Stimulated activated effector memory CD8-positive, alpha-beta T cell treated with anti-CD3 and anti-CD28 coated beads, Interleukin-12 subunit alpha, Interleukin-12 subunit beta, amount 100 ng/mL, for 72 hours (primary cell): ENCODE measurements at regions not wholly inside any gene's neighbourhood (a gene's known extent, or its start where the extent isn't known, plus 50 kb on each side); places are given as distances from the start of the nearest gene placed in this dataset.

Source experiments
- ATAC-seq: fragments of 150-1000 bp; cut with Tn5 transposase; 2 replicates; pipeline ENCODE4 v1.10.0; 2021
- DNase-seq, 2 donors: peaks; one replicate each; pipeline ENCODE4 v3.0.0; 2021 to 2022; ENCODE audit warnings: low spot score in 2 of 2
- H3K27ac Mint-ChIP-seq: one replicate; pipeline ENCODE4 v1.8.0; 2022; ENCODE audit warnings: mild to moderate bottlenecking, mixed read lengths
- H3K36me3 Mint-ChIP-seq: one replicate; pipeline ENCODE4 v1.8.0; 2022; ENCODE audit warnings: mild to moderate bottlenecking, mixed read lengths
- H3K4me1 Mint-ChIP-seq: one replicate; pipeline ENCODE4 v1.8.0; 2022; ENCODE audit warnings: mixed read lengths
- H3K4me3 Mint-ChIP-seq: one replicate; pipeline ENCODE4 v1.8.0; 2022; ENCODE audit warnings: mild to moderate bottlenecking, mixed read lengths
- H3K9me3 Mint-ChIP-seq: one replicate; pipeline ENCODE4 v1.8.0; 2022; ENCODE audit warnings: mixed read lengths

- DNase-seq: no peak
These were observed 426.5 kb downstream of the NR2F1-AS1 start for GRCh38 chr5:93154535-93154934.

DNA sequence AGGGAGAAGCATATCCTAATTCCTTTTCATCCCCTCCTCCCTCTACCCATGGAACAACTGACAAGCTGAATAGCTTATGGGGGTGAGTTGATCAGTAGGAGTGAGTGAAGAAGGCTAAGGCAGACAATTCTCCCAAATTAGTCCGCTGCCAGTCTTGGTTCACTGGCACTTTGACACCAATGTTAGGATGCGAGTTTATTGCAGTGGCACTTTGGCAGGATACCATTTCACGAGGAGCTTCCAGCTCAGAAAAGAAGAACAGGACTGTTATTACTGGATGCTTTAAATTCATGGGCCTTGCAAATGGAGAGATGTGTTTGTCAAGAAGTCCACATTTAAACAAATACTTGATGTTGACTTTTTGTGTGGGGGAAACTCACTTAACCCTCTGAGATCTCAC lies 427.6 kb downstream of the NR2F1-AS1 start:
- Mint-ChIP-seq H3K9me3 (no peaks in the 10 kb centered on the region), H3K27ac (no peak overlapping the region), H3K4me3 (no peak overlapping the region), H3K4me1 (no peaks in the 10 kb centered on the region), H3K36me3 (no peaks in the 10 kb centered on the region)
- no peak for ATAC-seq
- DNase-seq: no peak

More at GRCh38 chr5:93154535-93154934, 426.5 kb downstream of the NR2F1-AS1 start:
- no peaks in the 10 kb centered on the region for H3K9me3 Mint-ChIP-seq
- no peak overlapping the region for H3K27ac Mint-ChIP-seq
- no peak overlapping the region for H3K4me3 Mint-ChIP-seq
- no peaks in the 10 kb centered on the region for H3K36me3 Mint-ChIP-seq
- no peak for ATAC-seq
- no peaks in the 10 kb centered on the region for H3K4me1 Mint-ChIP-seq

GRCh38 chr5:93151896-93152295 lies 429.1 kb downstream of the NR2F1-AS1 start:
- H3K4me1 Mint-ChIP-seq: no peaks in the 10 kb centered on the region
- no peak overlapping the region for H3K27ac Mint-ChIP-seq
- no peaks in the 10 kb centered on the region for H3K36me3 Mint-ChIP-seq
- H3K4me3 Mint-ChIP-seq: no peak overlapping the region
- H3K9me3 Mint-ChIP-seq: no peaks in the 10 kb centered on the region
- DNase-seq (no peak), ATAC-seq (no peak)

DNA sequence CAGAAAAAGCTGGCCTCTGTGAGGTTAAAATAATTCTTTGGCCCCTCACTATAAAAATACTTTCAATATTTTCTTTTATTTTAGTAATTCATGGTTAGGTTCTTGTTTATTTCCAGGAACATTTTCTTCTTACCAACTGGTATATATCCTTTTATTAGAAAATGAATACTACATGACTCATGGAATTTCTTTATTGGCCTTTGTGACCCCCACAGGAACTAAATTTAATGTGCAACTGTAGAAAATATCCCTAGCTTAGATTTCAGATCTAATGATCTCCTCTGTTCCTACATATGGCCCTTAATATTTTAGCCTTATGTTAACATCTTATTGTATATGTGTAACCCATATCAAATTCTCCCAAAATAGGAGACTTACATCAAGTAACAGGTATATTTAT lies 429.9 kb downstream of the NR2F1-AS1 start:
- Mint-ChIP-seq H3K9me3 (no peaks in the 10 kb centered on the region), H3K27ac (no peak overlapping the region), H3K4me1 (no peaks in the 10 kb centered on the region), H3K36me3 (no peaks in the 10 kb centered on the region), H3K4me3 (no peak overlapping the region)
- DNase-seq: no peak
- ATAC-seq: no peak

GRCh38 chr5:93150311-93151012 lies 430.6 kb downstream of the NR2F1-AS1 start:
- Mint-ChIP-seq H3K4me1 (no peaks in the 10 kb centered on the region), H3K27ac (no peak overlapping the region), H3K36me3 (no peaks in the 10 kb centered on the region), H3K4me3 (no peak overlapping the region), H3K9me3 (peaks cover under 1% of the 10 kb centered on the region)
- ATAC-seq (no peak), DNase-seq (no peak)

DNA sequence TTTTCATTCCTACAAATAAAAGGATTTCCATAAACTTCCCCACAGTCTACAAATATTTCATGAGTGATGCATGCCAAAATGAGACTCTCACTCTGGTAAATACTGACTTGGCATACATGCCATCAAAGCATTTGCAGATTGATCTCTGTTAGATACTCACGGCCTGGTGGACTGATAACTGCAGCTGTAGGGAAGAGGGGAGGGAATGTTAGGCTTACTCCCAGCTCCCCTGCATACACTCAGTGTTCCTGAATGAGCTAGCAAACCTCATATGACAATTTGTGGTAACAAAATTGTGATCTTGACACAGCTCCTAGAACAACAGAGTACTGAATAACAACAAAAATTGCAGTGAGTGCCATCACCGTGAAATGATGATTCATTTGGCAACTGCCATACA lies 435.3 kb downstream of the NR2F1-AS1 start:
- no peaks in the 10 kb centered on the region for H3K36me3 Mint-ChIP-seq
- H3K27ac Mint-ChIP-seq: no peak overlapping the region
- DNase-seq (no peak), ATAC-seq (no peak)
- peaks cover 6% of the 10 kb centered on the region for H3K9me3 Mint-ChIP-seq
- H3K4me3 Mint-ChIP-seq: no peak overlapping the region
- no peaks in the 10 kb centered on the region for H3K4me1 Mint-ChIP-seq

DNA sequence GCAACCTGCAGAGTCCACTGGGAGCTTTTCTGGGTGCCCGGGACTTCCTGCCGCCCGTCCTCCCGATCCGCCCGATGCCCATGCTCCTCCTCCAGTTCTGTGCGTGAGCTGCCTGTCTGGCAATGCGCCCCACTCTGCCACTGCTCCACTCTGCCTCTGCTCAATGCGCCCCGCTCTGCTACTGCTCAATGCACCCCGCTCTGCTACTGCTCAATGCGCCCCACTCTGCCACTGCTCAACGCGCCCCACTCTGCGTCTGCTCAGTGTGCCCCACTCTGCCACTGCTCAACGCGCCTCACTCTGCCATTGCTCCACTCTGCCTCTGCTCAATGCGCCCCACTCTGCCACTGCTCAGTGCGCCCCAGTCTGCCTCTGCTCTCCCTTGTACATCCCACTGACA lies 436.0 kb downstream of the NR2F1-AS1 start:
- no peak overlapping the region for H3K27ac Mint-ChIP-seq
- ATAC-seq (peak; percentile 21), DNase-seq (no peak)
- H3K4me1 Mint-ChIP-seq: no peaks in the 10 kb centered on the region
- H3K9me3 Mint-ChIP-seq: peaks cover 9% of the 10 kb centered on the region
- H3K36me3 Mint-ChIP-seq: no peaks in the 10 kb centered on the region
- no peak overlapping the region for H3K4me3 Mint-ChIP-seq

DNA sequence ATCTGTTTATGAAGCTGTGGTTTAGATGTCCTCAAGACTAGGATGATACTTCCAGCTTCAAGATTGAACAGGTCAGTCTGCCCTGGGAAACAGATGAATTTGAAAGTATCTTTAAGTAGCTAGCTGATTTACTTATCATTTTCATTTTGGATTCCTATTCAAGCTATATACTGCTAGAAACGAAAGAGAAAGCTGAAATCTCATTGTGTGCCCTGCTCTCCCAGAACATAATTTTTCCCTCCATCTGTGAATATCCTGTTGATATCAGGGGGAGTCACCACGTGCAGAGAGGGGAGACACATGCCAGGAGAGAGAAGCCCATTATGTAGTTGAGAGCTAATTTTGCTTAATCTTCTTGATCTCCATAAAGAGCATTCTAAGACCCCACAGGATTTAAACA lies 439.1 kb downstream of the NR2F1-AS1 start:
- no peak overlapping the region for H3K27ac Mint-ChIP-seq
- H3K36me3 Mint-ChIP-seq: no peaks in the 10 kb centered on the region
- DNase-seq (no peak), ATAC-seq (no peak)
- H3K9me3 Mint-ChIP-seq: peaks cover 9% of the 10 kb centered on the region
- H3K4me1 Mint-ChIP-seq: no peaks in the 10 kb centered on the region
- H3K4me3 Mint-ChIP-seq: no peak overlapping the region

DNA sequence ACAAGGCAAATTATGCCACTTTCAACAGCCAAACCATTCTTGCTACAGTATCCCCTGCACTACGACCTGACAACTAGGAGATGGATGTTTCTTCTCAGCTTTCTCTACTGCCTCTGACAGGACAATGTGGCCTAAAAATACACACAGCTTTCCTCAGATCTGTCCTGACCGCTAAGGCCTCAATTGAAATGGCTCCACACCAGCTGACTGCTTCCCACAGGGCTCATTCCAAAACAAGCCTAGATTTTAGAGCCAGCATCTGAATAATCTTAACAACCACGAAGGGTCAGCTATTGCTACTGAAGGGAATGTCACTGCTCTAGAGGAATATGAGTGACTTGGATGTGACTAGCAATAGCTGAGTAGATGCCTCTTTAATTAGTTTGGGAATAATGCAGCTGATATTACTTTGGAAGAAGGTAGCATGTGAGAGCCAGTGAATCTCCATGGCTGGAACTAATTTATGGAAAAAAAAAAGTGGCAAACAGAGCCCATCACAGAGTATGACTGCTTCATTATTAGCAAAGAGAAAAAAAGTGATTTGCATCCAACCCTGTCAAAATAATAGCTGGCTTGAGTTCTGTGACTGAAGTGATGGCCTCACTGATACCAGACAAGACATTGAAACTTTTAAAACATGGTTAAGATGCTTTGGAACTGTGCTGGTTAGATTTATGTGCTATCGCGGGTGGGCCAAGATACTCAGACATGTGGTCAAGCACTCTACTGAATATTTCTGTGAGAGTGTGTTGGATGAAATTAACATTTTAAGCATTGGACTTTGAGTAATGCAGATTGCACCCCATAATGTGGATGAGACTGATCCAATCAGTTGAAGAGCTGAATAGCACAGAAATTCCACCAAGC lies 450.2 kb downstream of the NR2F1-AS1 start:
- DNase-seq (no peak), ATAC-seq (no peak)
- H3K36me3 Mint-ChIP-seq: no peaks in the 10 kb centered on the region
- no peak overlapping the region for H3K27ac Mint-ChIP-seq
- H3K9me3 Mint-ChIP-seq: peaks cover 3% of the 10 kb centered on the region
- H3K4me3 Mint-ChIP-seq: no peak overlapping the region
- H3K4me1 Mint-ChIP-seq: no peaks in the 10 kb centered on the region

DNA sequence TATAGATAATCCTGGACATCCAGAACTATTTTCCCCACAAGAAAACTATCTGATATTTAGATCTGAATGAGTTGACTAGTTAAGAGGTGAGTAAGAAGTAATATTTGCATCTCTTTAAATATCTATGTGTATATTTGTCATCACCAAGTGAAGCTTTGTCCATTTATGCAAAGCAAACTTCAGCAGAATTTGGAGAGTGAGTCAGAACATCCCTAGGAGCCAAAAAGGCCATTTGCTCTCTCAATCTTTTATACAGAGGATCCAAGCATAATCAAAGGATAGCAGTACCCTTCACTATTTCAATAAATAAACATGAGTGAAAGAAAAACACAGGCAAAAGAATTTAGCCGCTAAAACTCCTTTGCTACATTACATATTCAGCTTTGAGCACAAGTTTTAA lies 454.4 kb downstream of the NR2F1-AS1 start:
- Mint-ChIP-seq H3K27ac (no peak overlapping the region), H3K4me1 (no peaks in the 10 kb centered on the region), H3K36me3 (no peaks in the 10 kb centered on the region), H3K9me3 (no peaks in the 10 kb centered on the region), H3K4me3 (no peak overlapping the region)
- DNase-seq (no peak), ATAC-seq (no peak)

DNA sequence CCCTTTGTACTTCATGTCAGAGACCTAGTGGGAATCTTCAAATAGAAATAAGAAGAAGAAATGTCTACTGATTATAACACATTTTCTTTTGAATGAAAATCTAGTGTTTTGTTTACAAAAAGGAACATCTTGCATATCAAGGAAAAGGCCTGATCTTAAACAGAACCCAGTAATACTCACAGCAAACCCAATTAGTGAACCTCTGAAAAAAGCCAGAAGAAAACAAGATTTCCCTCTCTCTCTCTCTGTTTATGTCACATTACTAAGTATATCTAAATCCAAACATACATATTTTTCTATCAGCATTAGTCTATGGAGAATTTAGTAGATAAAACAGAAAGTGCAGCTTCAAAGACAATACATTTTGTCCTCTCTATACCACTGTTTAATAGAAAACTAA lies 457.9 kb downstream of the NR2F1-AS1 start:
- Mint-ChIP-seq H3K9me3 (peaks cover 4% of the 10 kb centered on the region), H3K4me1 (no peaks in the 10 kb centered on the region), H3K36me3 (no peaks in the 10 kb centered on the region), H3K4me3 (no peak overlapping the region), H3K27ac (no peak overlapping the region)
- DNase-seq (no peak), ATAC-seq (no peak)

DNA sequence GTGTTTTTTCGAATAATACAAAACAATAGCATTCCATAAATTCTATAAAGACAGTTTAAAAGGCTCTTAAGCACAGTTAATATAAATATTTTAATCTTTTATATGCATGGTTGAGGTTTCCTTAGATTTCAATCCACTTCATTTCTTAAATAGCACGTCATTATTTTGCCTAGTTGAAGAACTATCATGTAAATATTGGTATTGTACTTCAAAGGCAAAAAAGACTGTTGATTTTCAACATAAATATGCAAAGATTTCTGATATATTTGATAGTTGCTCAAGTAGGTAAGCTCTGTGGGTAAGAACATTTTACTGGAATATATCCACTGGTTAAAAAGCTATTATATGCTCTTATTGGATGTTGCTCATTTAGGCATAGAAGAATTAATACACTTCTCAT lies 458.6 kb downstream of the NR2F1-AS1 start:
- DNase-seq (no peak), ATAC-seq (no peak)
- Mint-ChIP-seq H3K36me3 (no peaks in the 10 kb centered on the region), H3K4me1 (no peaks in the 10 kb centered on the region), H3K9me3 (peaks cover 4% of the 10 kb centered on the region), H3K27ac (no peak overlapping the region), H3K4me3 (no peak overlapping the region)

DNA sequence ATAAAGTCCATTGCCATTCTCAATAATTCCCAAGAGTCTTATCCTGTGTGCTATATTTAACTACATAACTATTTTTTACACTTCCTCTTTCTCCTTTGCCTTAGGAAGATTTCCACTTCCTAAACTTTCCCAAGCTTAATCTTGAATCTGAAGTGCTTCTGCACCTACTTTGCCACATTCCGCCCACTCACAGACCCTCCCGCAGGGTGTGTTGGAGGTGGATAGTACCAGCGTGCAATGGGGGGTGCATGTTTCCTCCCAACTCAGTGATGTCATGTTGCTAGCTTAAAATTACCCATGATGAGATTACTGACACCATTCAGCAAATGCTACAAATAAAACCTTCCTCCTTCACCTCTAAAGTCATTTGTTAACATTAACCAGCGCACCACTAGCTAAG lies 460.2 kb downstream of the NR2F1-AS1 start:
- H3K36me3 Mint-ChIP-seq: no peaks in the 10 kb centered on the region
- no peak overlapping the region for H3K4me3 Mint-ChIP-seq
- no peak for DNase-seq
- no peak for ATAC-seq
- H3K4me1 Mint-ChIP-seq: no peaks in the 10 kb centered on the region
- H3K9me3 Mint-ChIP-seq: peaks cover 6% of the 10 kb centered on the region
- no peak overlapping the region for H3K27ac Mint-ChIP-seq

- Mint-ChIP-seq H3K36me3 (no peaks in the 10 kb centered on the region), H3K4me3 (no peak overlapping the region), H3K9me3 (peaks cover 6% of the 10 kb centered on the region), H3K4me1 (no peaks in the 10 kb centered on the region), H3K27ac (no peak overlapping the region)
- no peak for DNase-seq
- no peak for ATAC-seq
These were observed 461.0 kb downstream of the NR2F1-AS1 start for GRCh38 chr5:93120051-93120450.

GRCh38 chr5:93117751-93118531 lies 463.1 kb downstream of the NR2F1-AS1 start:
- Mint-ChIP-seq H3K27ac (no peak overlapping the region), H3K9me3 (peaks cover 6% of the 10 kb centered on the region), H3K4me3 (no peak overlapping the region), H3K4me1 (no peaks in the 10 kb centered on the region), H3K36me3 (no peaks in the 10 kb centered on the region)
- DNase-seq (no peak), ATAC-seq (no peak)
